ENCODE measurements at regions not wholly inside any gene's neighbourhood (a gene's known extent, or its start where the extent isn't known, plus 50 kb on each side); places are given as distances from the start of the nearest gene placed in this dataset.

GRCh38 chr13:53249236-53249635 lies 220.6 kb downstream of the OLFM4 start:
- Histone ChIP-seq H3K27ac (ENCODE audit: low read length) (no peak overlapping the region), H3K4me3 (ENCODE audit: low read length) (no peak overlapping the region), H3K9me3 (ENCODE audit: control insufficient read depth, low read length) (no peaks in the 10 kb centered on the region), H3K4me1 (ENCODE audit: control insufficient read depth, insufficient read depth, low read length) (no peaks in the 10 kb centered on the region), H3K27me3 (ENCODE audit: control insufficient read depth, insufficient read depth) (no peaks in the 10 kb centered on the region)
- DNase-seq (no peak), ATAC-seq (no peak)
- 69% methylated on average over 1 of the region's 1 CpG for WGBS
- intact Hi-C loops (cut with DNase I) = no loop called here

GRCh38 chr13:53250272-53250875 lies 221.8 kb downstream of the OLFM4 start:
- Histone ChIP-seq H3K4me3 (ENCODE audit: low read length) (no peak overlapping the region), H3K27me3 (ENCODE audit: control insufficient read depth, insufficient read depth) (no peaks in the 10 kb centered on the region), H3K9me3 (ENCODE audit: control insufficient read depth, low read length) (no peaks in the 10 kb centered on the region), H3K4me1 (ENCODE audit: control insufficient read depth, insufficient read depth, low read length) (no peaks in the 10 kb centered on the region), H3K27ac (ENCODE audit: low read length) (no peak overlapping the region)
- WGBS = 24% methylated on average over 6 of the region's 6 CpGs
- no peak for DNase-seq
- intact Hi-C loops (cut with DNase I) = no loop called here
- ATAC-seq = peak; percentile 71 to 81

- intact Hi-C loops (cut with DNase I) = no loop called here
- Histone ChIP-seq H3K27me3 (ENCODE audit: control insufficient read depth, insufficient read depth) (no peaks in the 10 kb centered on the region), H3K9me3 (ENCODE audit: control insufficient read depth, low read length) (no peaks in the 10 kb centered on the region), H3K27ac (ENCODE audit: low read length) (no peak overlapping the region), H3K4me3 (ENCODE audit: low read length) (no peak overlapping the region), H3K4me1 (ENCODE audit: control insufficient read depth, insufficient read depth, low read length) (no peaks in the 10 kb centered on the region)
- ATAC-seq (no peak), DNase-seq (no peak)
- WGBS = 83% methylated on average over 1 of the region's 1 CpG
These were observed 222.4 kb downstream of the OLFM4 start for GRCh38 chr13:53250977-53251376.

GRCh38 chr13:53254500-53254899 lies 225.9 kb downstream of the OLFM4 start:
- Histone ChIP-seq H3K9me3 (ENCODE audit: control insufficient read depth, low read length) (no peaks in the 10 kb centered on the region), H3K4me1 (ENCODE audit: control insufficient read depth, insufficient read depth, low read length) (no peaks in the 10 kb centered on the region), H3K27me3 (ENCODE audit: control insufficient read depth, insufficient read depth) (no peaks in the 10 kb centered on the region), H3K4me3 (ENCODE audit: low read length) (no peak overlapping the region), H3K27ac (ENCODE audit: low read length) (no peak overlapping the region)
- no peak for DNase-seq
- intact Hi-C loops (cut with DNase I) = no loop called here
- 34% methylated on average over 4 of the region's 4 CpGs for WGBS
- ATAC-seq = no peak

GRCh38 chr13:53255795-53256194 lies 227.2 kb downstream of the OLFM4 start:
- intact Hi-C loops (cut with DNase I) = no loop called here
- 92% methylated on average over 5 of the region's 5 CpGs for WGBS
- H3K9me3 ChIP-seq (ENCODE audit: control insufficient read depth, low read length) = no peaks in the 10 kb centered on the region

GRCh38 chr13:53260594-53260993 lies 232.0 kb downstream of the OLFM4 start:
- H3K4me3 ChIP-seq (ENCODE audit: low read length) = no peak overlapping the region
- ATAC-seq (no peak), DNase-seq (no peak)
- no peaks in the 10 kb centered on the region for H3K4me1 ChIP-seq (ENCODE audit: control insufficient read depth, insufficient read depth, low read length)
- no peaks in the 10 kb centered on the region for H3K9me3 ChIP-seq (ENCODE audit: control insufficient read depth, low read length)
- no peaks in the 10 kb centered on the region for H3K27me3 ChIP-seq (ENCODE audit: control insufficient read depth, insufficient read depth)
- no peak overlapping the region for H3K27ac ChIP-seq (ENCODE audit: low read length)
- whole genome bisulfite sequencing = 48% methylated on average over 8 of the region's 8 CpGs
- intact Hi-C loops (cut with DNase I) = no loop called here

More at GRCh38 chr13:53255795-53256194, 227.2 kb downstream of the OLFM4 start:
- no peak overlapping the region for H3K27ac ChIP-seq (ENCODE audit: low read length)
- H3K27me3 ChIP-seq (ENCODE audit: control insufficient read depth, insufficient read depth) = no peaks in the 10 kb centered on the region
- H3K4me3 ChIP-seq (ENCODE audit: low read length) = no peak overlapping the region
- H3K4me1 ChIP-seq (ENCODE audit: control insufficient read depth, insufficient read depth, low read length) = no peaks in the 10 kb centered on the region
- DNase-seq (no peak), ATAC-seq (no peak)

- intact Hi-C loops (cut with DNase I) = no loop called here
These were observed 236.3 kb downstream of the OLFM4 start for GRCh38 chr13:53264751-53265385.

GRCh38 chr13:53266757-53267156 lies 238.1 kb downstream of the OLFM4 start:
- no peak overlapping the region for H3K4me3 ChIP-seq (ENCODE audit: low read length)
- WGBS = 74% methylated on average over 4 of the region's 4 CpGs
- no peaks in the 10 kb centered on the region for H3K4me1 ChIP-seq (ENCODE audit: control insufficient read depth, insufficient read depth, low read length)
- DNase-seq (no peak), ATAC-seq (no peak)
- H3K27me3 ChIP-seq (ENCODE audit: control insufficient read depth, insufficient read depth) = no peaks in the 10 kb centered on the region
- intact Hi-C loops (cut with DNase I) = no loop called here
- no peak overlapping the region for H3K27ac ChIP-seq (ENCODE audit: low read length)
- no peaks in the 10 kb centered on the region for H3K9me3 ChIP-seq (ENCODE audit: control insufficient read depth, low read length)

More at GRCh38 chr13:53264751-53265385, 236.3 kb downstream of the OLFM4 start:
- Histone ChIP-seq H3K27ac (ENCODE audit: low read length) (no peak overlapping the region), H3K4me1 (ENCODE audit: control insufficient read depth, insufficient read depth, low read length) (no peaks in the 10 kb centered on the region), H3K9me3 (ENCODE audit: control insufficient read depth, low read length) (no peaks in the 10 kb centered on the region), H3K4me3 (ENCODE audit: low read length) (no peak overlapping the region), H3K27me3 (ENCODE audit: control insufficient read depth, insufficient read depth) (no peaks in the 10 kb centered on the region)
- DNase-seq = no peak
- ATAC-seq = no peak

- no peak overlapping the region for H3K4me3 ChIP-seq (ENCODE audit: low read length)
- no peaks in the 10 kb centered on the region for H3K9me3 ChIP-seq (ENCODE audit: control insufficient read depth, low read length)
- ATAC-seq (no peak), DNase-seq (no peak)
- no peak overlapping the region for H3K27ac ChIP-seq (ENCODE audit: low read length)
- intact Hi-C loops (cut with DNase I) = no loop called here
- no peaks in the 10 kb centered on the region for H3K4me1 ChIP-seq (ENCODE audit: control insufficient read depth, insufficient read depth, low read length)
- 70% methylated on average over 6 of the region's 6 CpGs for WGBS
- H3K27me3 ChIP-seq (ENCODE audit: control insufficient read depth, insufficient read depth) = no peaks in the 10 kb centered on the region
These were observed 241.0 kb downstream of the OLFM4 start for GRCh38 chr13:53269634-53270033.

GRCh38 chr13:53272873-53273272 lies 244.3 kb downstream of the OLFM4 start:
- intact Hi-C loops (cut with DNase I) = no loop called here
- WGBS = 57% methylated on average over 2 of the region's 2 CpGs
- no peaks in the 10 kb centered on the region for H3K27me3 ChIP-seq (ENCODE audit: control insufficient read depth, insufficient read depth)
- no peaks in the 10 kb centered on the region for H3K4me1 ChIP-seq (ENCODE audit: control insufficient read depth, insufficient read depth, low read length)
- ATAC-seq = no peak
- no peak overlapping the region for H3K27ac ChIP-seq (ENCODE audit: low read length)
- H3K9me3 ChIP-seq (ENCODE audit: control insufficient read depth, low read length) = no peaks in the 10 kb centered on the region
- DNase-seq = no peak
- H3K4me3 ChIP-seq (ENCODE audit: low read length) = no peak overlapping the region

- intact Hi-C loops (cut with DNase I) = no loop called here
- no peak for DNase-seq
These were observed 247.7 kb downstream of the OLFM4 start for GRCh38 chr13:53276265-53276664.

GRCh38 chr13:53281677-53282076 lies 253.1 kb downstream of the OLFM4 start:
- Histone ChIP-seq H3K4me3 (ENCODE audit: low read length) (no peak overlapping the region), H3K9me3 (ENCODE audit: control insufficient read depth, low read length) (no peaks in the 10 kb centered on the region), H3K27ac (ENCODE audit: low read length) (no peak overlapping the region), H3K4me1 (ENCODE audit: control insufficient read depth, insufficient read depth, low read length) (no peaks in the 10 kb centered on the region), H3K27me3 (ENCODE audit: control insufficient read depth, insufficient read depth) (no peaks in the 10 kb centered on the region)
- intact Hi-C loops (cut with DNase I) = no loop called here
- DNase-seq (no peak), ATAC-seq (no peak)

More at GRCh38 chr13:53276265-53276664, 247.7 kb downstream of the OLFM4 start:
- 39% methylated on average over 2 of the region's 2 CpGs for WGBS
- Histone ChIP-seq H3K27ac (ENCODE audit: low read length) (no peak overlapping the region), H3K4me3 (ENCODE audit: low read length) (no peak overlapping the region), H3K4me1 (ENCODE audit: control insufficient read depth, insufficient read depth, low read length) (no peaks in the 10 kb centered on the region), H3K9me3 (ENCODE audit: control insufficient read depth, low read length) (no peaks in the 10 kb centered on the region), H3K27me3 (ENCODE audit: control insufficient read depth, insufficient read depth) (no peaks in the 10 kb centered on the region)
- ATAC-seq = no peak
